GM21526 (cell line): ENCODE measurements at regions not wholly inside any gene's neighbourhood (a gene's known extent, or its start where the extent isn't known, plus 50 kb on each side); places are given as distances from the start of the nearest gene placed in this dataset.

Source experiments
- ATAC-seq: cut with Tn5 transposase; IDR thresholded peaks from one replicate; pipeline ENCODE4 v1.9.1; 2021; ENCODE audit warnings: moderate library complexity; ENCODE audit not compliant: unreplicated experiment, low FRiP score

DNA sequence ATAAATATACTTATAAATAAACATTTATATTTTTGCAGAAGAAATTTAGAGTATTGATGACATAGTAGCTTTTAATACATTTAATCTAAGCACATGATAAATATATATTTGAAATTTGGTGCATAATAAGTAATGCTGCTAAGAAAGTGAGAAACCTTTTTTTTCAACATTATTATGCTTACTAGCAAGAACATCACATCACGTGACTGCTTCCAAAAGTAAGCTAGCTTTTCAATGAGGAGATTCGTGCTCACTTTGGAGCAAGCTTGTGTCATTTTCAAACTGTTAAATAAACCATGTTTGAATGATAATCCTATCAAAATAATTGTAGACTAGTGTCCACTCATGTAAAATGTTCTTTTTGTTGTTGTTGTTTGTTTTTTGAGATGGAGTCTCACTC is 109.0 kb upstream of the SLC4A7 start:
- ATAC-seq = no peak

DNA sequence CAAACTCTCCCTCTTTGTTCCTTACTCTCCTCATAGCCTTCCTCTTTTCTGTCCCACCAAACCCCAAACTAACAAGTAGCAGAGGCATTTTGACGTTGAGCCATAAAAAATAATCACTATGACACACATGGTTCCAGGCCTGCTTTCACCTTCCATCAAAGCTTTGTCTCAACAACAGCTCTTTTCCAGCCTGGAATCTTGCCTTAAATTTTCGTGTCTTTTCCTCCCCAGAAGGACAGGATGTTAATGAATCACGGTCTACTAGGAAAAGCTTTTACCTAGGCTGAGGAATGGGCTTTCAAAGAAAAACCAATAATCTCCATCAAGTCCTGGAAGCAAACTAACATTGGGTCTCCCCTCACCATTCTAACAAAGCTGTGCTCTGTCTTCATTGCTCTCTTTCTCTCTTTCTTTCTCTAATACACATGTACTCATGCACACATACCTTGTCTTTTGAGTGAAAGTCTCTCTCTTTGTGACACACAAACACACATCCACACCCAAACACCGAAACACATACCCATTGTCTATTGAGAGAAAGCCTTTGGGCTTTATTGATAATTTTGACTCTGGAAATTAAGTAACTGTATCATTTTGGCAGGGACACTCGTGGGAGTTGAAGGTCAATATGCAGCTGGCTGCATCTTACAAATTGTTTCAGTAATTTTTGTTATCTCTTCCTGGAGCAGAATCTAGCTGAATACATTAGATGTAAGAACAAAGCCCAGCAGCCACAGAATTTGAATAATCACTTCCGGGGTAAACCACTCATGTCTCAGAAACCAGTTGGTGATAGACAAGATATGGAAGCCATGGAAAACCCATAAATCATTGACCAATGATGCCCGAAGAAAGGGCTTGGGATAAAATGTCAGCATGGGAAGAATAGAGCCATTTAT is 107.4 kb upstream of the SLC4A7 start:
- ATAC-seq = no peak

DNA sequence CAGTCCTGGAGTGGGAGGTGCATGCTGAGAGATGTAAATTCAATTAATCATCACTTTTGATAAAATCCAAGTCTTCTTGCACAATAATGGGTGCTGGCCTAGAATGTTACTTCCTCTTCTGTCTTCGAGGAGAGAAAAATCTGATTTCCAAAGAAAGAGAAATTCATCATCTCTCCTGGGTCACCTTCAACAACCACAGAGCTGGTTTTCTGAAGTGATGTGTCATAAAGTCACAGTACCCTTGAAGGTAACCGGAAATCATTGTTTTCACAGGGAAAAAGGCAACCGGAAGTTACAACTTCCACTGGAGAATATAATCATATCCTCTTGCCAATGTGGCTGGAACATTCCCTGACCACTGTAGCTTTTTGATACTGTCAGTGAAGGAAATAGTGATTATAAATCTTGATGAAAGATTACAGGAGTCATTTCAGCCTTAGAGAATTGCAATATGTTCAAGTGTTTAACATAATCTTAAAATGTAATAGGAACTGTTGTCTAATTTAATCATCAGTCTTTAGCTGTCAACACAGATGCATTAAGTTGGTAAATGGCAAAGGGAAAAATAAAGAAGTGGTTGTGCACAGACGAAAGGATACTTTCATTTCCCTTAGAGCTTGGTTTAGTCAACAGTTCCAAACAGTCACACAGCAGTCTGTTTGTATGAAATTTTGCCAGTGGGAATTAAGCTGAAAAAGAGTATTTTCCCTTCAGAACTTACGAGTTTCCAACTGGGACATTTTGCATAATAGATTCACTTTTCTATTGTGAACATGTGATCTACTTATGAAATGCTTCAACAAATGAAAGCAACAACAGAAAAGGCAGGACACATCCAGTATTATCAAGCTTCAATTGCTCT is 106.5 kb upstream of the SLC4A7 start:
- ATAC-seq = no peak

DNA sequence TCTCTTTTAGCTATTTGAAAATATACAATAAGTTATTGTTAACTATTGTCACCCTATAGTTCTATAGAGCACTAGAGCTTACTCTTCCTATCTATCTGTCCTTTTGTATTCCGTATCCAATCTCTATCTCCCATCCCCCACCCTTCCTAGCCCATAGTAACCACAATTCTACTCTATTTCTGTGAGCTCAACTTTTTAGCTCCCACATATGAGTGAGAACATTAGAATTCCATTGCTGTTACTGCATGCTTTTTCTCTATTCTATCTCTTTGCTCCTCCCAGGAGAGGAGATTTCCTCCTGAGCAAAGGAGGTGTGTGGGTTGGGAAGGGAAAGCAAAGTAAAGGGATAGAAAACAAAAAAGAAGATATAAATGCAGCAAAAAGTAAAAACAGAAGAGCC is 105.6 kb upstream of the SLC4A7 start:
- no peak for ATAC-seq

DNA sequence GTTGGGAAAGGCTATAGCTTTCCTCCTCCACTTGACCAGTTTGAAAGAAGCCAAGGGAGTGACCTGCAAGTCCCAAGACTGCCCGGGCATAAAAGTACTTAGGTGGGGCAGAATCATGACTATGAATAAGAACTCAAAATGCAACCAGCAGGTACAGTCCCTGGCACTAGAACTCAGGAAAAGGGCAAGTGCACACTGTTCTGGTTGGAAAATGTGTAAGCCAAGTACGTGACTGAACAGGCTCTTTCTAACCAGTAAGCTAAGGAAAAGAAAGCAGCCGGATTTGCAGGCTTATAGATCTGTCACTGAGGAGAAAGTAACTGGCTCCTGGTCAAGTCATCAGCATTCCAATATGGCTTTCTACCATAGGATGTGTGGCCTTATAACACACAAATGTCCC is 101.2 kb upstream of the SLC4A7 start:
- ATAC-seq = no peak

DNA sequence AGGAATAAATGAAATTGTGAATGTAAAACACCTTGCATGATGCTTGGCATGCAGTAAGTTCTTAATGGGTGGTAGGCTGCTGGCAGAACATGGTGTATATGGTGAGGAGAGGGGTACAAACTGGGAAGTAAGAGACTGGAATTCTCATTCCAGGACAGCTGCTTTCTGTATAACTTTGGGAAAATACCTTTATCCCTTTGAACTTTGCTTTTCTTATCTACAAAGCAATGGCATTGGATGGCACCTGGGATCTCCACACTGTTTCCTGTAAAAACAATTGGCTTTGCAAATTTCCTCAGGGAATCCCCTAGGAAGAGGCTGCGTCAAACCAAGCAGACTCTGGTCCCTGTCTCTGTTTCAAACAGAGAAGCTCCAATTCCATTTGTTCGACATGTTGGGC is 100.7 kb upstream of the SLC4A7 start:
- ATAC-seq = no peak

DNA sequence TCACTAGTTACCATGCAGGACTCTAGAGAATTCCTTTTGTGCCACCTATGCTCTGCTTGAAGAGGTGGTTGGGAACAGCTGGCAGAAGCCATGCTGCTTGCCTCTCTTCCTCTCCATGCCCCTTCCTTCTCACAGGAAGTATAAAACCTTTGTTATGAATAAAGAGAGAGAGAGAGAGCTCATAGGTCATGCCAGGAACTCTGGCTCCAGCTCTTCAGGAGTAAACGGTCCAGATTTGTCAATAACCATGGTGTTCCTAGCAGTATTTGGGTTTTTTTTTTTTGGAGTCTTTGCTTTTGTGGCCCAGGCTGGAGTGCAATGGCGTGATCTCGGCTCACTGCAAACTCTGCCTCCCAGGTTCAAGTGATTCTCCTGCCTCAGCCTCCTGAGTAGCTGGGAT is 97.7 kb upstream of the SLC4A7 start:
- ATAC-seq = no peak

DNA sequence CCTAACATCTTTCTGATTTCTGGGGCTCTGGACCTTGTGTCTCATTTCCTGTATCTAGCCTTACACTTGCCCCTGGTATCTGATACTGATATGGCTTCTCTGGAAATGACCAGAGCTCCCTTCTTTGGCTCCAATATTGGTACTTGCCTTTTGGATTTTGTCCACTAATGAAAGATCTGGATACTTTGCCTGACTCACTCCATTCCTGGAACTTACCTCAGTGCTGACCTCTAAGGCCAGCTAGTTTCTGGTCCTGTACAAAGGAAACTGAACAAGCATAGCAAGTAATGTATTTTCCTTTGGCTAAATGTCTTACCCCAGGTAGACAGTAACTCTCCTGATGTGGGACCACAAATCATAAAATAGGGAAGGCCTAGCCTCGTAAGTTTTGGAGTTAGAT is 93.8 kb upstream of the SLC4A7 start:
- no peak for ATAC-seq

DNA sequence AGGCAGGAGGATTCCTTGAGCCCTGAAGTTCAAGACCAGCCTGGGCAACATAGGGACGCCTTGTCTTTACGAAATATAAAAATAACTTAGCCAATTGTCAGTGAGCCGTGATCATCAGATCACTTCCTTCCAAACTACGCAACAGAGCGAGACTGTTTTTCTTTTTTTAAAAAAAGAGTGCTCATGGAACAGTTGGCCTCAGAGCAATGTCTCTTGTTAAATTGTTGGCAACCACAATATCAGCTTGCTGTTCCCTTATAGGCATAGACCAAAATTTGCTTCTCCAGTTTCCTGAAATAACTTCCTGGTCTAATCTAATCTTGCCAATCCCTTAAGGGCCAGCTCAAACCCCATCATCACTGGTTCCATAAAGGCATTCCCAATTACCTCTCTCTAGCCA is 93.3 kb upstream of the SLC4A7 start:
- no peak for ATAC-seq

DNA sequence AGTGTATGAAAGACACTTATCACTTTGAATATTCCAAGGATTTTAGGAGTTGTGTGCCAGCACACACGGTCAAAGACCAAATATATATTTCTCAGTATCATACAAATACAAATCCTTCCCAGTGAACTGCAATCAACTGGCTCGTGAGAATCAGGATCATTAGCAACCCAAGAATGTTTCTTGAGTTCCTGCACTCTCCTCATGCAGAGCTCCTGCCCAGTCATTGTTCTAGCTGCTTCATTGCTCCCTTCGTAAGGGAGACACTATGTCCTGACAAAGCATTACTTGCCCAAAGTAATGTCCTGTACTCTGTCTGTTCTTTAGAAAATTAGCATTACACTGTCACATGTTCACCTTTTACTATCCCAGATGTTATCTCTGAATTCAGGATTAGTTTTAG is 92.0 kb upstream of the SLC4A7 start:
- ATAC-seq = no peak

DNA sequence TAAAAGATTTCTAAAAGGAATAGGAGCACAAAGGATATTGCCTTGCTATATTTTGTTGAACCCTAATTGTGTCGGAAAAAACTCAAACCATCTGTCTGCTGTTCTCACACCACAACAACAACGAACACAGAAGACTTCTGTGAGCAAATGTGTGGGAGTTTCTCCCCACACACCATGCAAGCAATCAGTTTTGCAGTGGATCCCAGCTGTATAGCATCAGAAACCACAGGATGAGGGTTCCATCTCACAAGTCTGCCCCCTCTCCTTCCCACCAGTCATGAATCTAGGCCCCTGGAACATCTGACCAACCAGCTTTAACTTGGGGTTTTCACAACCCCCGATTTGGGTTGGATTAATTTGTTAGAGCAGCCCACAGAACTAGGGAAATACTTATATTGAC is 91.3 kb upstream of the SLC4A7 start:
- ATAC-seq = no peak

DNA sequence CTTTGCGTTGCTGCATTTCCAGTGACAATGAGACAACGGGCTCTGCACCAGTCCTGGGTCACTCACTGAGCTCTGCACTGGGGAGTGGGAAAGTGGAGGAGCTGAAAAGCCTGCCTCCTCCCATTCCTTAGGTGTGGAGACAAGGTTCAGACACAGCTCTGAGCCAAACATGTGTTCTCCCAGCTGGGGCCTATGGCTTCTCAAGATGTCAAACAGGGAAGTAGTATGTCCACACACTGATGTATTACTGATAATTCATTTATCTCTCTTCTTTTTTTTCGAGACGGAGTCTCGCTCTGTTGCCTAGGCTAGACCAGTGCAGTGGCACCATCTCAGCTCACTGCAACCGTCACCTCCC is 90.2 kb upstream of the SLC4A7 start:
- no peak for ATAC-seq

DNA sequence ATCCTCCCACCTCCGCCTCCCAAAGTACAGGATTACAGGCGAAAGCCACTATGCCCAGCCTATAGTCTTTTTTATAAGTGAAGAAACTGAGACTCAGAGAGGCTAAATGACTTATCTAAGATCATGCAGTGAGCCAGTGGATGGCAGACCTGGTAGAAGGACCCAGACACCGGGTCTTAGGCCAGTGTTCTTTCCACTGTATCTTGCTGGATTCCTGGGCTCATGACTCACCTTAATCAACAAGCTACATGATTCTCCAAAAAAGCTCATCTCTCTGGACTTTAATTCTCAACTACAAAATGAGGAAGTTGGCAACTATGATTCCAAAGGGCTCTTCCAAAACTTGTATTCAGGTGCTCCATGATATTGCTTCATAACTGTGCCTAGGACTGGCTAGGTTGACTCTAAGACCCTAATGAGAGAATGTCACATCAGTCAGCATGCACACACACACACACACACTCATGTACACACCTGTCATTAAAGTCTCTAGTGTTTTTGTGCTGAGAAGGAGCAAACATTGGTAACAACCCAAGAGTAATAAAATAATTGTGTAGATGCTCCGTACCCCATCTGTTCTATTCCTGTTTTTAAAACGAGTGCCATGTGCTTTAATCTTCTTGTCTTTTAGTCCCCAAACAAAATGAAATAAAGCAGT is 89.7 kb upstream of the SLC4A7 start:
- ATAC-seq = no peak

DNA sequence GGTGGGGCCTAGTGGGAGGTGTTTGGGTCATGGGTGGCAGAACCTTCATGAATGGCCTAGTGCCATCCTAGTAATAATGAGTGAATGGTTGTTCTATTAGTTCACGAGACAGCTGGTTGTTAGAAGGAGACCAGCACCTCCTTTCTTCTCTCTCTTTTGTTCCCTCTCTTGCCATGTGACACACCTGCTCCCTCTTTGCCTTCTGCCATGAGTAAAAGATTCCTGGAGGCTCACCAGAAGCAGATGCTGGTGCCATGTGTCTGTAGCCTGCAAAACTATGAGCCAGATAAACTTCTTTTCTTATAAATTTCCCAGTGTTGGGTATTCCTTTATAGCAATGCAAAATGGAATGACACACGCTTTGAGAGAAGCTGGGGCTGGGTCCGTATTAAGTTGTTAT is 89.0 kb upstream of the SLC4A7 start:
- ATAC-seq = no peak

DNA sequence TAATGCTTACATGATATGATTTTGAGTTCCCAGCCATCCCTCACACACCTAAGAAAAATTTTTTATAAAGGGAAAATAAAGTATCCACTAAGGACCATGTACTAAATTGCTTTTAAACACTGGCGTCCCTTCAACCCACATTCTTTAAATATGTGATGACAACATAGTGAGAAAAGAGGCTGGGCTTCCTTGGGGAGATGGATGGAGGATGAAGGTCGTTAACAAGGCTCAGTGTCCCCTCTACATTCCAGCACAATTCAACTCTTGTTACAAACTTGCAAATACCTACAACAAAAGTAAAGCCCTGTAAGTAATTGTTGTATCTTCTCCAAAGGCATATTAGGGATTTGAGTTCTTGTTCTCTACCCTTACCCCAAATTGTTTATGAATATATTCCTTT is 87.2 kb upstream of the SLC4A7 start:
- no peak for ATAC-seq

DNA sequence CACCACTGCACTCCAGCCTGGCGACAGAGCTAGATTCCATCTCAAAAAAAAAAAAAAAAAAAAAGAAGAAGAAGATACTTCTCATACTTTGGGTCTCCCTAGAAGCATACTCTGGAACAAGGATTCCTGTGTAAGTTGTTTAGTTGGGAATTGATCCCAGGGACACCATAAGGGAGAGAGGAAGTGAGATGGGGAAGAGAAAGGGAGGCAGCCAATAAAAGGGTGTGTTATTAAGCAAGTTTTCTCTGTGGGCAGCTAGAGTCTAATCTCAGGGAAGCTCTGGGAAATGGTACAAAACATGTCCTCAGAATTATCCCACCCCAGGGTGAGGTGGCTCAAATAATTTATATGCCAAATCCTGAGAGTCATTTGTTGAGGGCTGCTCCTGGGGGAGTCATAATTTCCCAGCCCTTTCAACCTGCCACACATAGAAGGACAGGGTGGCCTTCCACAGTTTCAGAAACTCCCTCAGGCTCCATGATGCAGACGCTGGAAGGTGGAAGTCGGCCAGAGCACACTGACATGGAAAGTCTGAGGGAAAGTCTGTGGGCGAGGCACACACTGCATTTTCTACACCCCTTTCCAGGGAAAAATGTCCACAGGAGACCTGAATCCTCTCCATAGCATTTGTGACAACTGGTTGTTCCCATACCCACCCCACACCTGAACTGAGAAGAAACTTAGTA is 86.4 kb upstream of the SLC4A7 start:
- ATAC-seq = no peak

DNA sequence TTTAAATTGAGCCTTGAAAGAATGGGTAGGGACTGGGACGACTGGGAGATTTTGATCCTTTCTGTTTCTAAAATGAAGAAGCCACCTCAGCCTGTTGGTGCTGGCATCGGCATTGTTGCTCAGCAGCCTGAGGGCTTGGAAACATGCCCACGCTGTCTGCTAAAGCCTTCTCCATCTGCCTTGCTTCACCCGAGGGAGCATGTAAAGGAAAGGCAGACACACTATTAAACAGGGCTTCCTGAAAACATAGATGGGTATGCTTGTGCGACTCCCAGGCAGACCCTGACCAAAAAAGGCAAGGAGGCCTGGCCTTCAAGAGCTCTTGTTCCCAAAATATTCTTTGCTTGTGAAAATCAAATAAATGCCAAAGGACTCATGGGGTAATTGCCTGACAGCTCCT is 84.2 kb upstream of the SLC4A7 start:
- no peak for ATAC-seq

DNA sequence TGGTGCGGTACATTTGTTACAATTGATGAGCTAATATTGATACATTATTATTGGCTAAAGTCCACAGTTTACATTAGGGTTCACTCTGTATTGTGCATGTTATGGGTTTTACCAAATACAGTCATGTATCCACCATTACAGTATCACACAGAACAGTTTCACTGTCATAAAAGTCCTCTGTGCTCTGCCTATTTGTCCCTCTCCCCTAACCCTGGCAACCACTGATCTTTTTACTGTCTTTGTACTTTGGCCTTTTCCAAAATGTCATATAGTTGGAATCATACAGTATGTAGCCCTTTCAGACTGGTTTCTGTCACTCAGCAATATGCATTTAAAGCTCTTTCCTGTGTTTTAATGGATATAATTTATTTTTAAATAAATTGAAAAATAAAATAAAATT is 83.1 kb upstream of the SLC4A7 start:
- ATAC-seq = no peak

DNA sequence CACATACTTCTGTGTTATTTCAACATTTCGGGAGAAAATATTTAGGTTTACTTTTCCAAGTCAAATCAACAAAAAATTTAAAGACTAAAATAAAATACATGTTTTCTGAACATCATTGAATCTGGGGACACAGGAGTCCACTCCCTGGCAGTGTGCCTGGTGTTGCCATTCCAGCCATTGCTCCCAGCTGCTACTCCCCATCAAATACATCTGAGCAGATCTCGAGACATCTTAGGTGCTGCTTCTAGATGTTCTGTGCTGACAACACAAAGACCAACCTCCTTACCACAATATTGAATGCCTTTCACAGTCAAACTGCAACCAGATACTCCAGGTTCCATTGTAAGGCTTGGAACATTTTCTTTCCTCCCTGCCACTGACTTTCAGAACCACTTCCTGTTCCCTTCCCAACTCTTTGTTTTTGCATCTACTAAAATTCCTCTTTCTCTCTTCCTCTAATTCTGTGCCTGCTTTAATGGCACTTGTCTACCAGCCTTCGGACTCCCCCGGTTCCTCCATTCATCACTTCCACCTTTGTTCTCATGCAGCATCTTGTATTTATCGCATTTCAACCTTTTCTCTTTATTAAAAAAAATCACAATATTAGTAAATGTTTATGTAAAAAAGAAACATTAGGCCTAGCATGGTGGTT is 81.1 kb upstream of the SLC4A7 start:
- no peak for ATAC-seq

DNA sequence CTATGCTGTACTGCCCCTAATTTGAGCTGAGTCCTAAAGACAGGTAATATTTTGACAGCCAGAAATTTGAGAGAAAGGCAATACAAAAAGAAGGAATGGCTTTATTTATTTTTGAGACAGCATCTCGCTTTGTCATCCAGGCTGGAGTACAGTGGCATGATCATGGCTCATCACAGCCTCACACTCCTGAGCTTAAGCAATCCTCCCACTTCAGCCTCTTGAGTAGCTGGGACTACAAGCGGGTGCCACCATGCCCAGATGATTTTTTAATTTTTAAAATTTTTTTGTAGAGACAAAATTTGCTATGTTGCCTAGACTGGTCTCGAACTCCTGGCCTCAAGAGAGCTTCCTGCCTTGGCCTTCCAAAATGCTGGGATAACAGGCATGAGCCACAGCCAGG is 77.4 kb upstream of the SLC4A7 start:
- ATAC-seq = no peak
